ENCODE measurements at regions not wholly inside any gene's neighbourhood (a gene's known extent, or its start where the extent isn't known, plus 50 kb on each side); places are given as distances from the start of the nearest gene placed in this dataset.

- TF ChIP-seq CTCF (conservative IDR thresholded peaks at IDR 0.05 in 1 of 2, IDR thresholded peaks at IDR 0.05 in 1 of 2; ENCODE audit: low read depth in 1 of 2, low read length in 2 of 2) (no peak), EZH2 (IDR thresholded peaks at IDR 0.05; ENCODE audit: low read length, missing control alignments) (peak; percentile 13)
Observed at GRCh38 chr18:34976534-34976898, 64.7 kb upstream of the MAPRE2 start.

All from fibroblast of lung (primary cell).